SJCRH30 (cell line): ENCODE measurements at regions not wholly inside any gene's neighbourhood (a gene's known extent, or its start where the extent isn't known, plus 50 kb on each side); places are given as distances from the start of the nearest gene placed in this dataset.

Experiments
- DNase-seq, 2 experiments: peaks; one replicate each; pipeline ENCODE4 v3.0.0-alpha.2; 2015 to 2020
- H3K27ac ChIP-seq: fragments of 250-450 bp; sonication (Bioruptor Pico); 2 replicates; pipeline ENCODE4 v1.5.1; 2020; ENCODE audit warnings: mild to moderate bottlenecking, moderate library complexity
- H3K27me3 ChIP-seq: fragments of 250-450 bp; sonication (Bioruptor Pico); 2 replicates; pipeline ENCODE4 v1.5.1; 2020; ENCODE audit warnings: mild to moderate bottlenecking, moderate library complexity
- H3K36me3 ChIP-seq: fragments of 250-450 bp; sonication (Bioruptor Pico); 2 replicates; pipeline ENCODE4 v1.5.1; 2020; ENCODE audit warnings: mild to moderate bottlenecking, moderate library complexity
- H3K4me1 ChIP-seq: fragments of 250-450 bp; sonication (Bioruptor Pico); 2 replicates; pipeline ENCODE4 v1.5.1; 2020; ENCODE audit warnings: mild to moderate bottlenecking, moderate library complexity
- H3K4me3 ChIP-seq: fragments of 250-450 bp; sonication (Bioruptor Pico); 2 replicates; pipeline ENCODE4 v1.5.1; 2020; ENCODE audit warnings: mild to moderate bottlenecking, moderate library complexity
- H3K9me3 ChIP-seq: fragments of 250-450 bp; sonication (Bioruptor Pico); replicated peaks from 2 replicates; pipeline ENCODE4 v1.5.1; 2020; ENCODE audit warnings: mild to moderate bottlenecking, moderate library complexity

GRCh38 chr2:22784566-22784965 lies 600.4 kb upstream of the KLHL29 start:
- no peaks in the 10 kb centered on the region for H3K27me3 ChIP-seq
- H3K36me3 ChIP-seq = no peaks in the 10 kb centered on the region
- no peaks in the 10 kb centered on the region for H3K9me3 ChIP-seq
- no peaks in the 10 kb centered on the region for H3K4me1 ChIP-seq
- no peak overlapping the region for H3K4me3 ChIP-seq
- no peak overlapping the region for H3K27ac ChIP-seq
- DNase-seq = no peak

GRCh38 chr2:22786817-22787216 lies 598.2 kb upstream of the KLHL29 start:
- H3K27ac ChIP-seq = no peak overlapping the region
- DNase-seq = no peak
- H3K36me3 ChIP-seq = no peaks in the 10 kb centered on the region
- H3K9me3 ChIP-seq = no peaks in the 10 kb centered on the region
- H3K4me3 ChIP-seq = no peak overlapping the region
- H3K4me1 ChIP-seq = no peaks in the 10 kb centered on the region
- H3K27me3 ChIP-seq = no peaks in the 10 kb centered on the region

- H3K27me3 ChIP-seq = no peaks in the 10 kb centered on the region
- H3K4me3 ChIP-seq = no peak overlapping the region
- H3K36me3 ChIP-seq = no peaks in the 10 kb centered on the region
- no peaks in the 10 kb centered on the region for H3K9me3 ChIP-seq
- no peak for DNase-seq
- H3K4me1 ChIP-seq = no peaks in the 10 kb centered on the region
- no peak overlapping the region for H3K27ac ChIP-seq
These were observed 597.2 kb upstream of the KLHL29 start for GRCh38 chr2:22787745-22788144.

GRCh38 chr2:22788749-22789327 lies 596.1 kb upstream of the KLHL29 start:
- no peaks in the 10 kb centered on the region for H3K36me3 ChIP-seq
- H3K4me3 ChIP-seq = no peak overlapping the region
- no peaks in the 10 kb centered on the region for H3K27me3 ChIP-seq
- H3K4me1 ChIP-seq = no peaks in the 10 kb centered on the region
- peak in 1 of 2 experiments; percentile 24 for DNase-seq
- H3K9me3 ChIP-seq = no peaks in the 10 kb centered on the region
- no peak overlapping the region for H3K27ac ChIP-seq

GRCh38 chr2:22795287-22795866 lies 589.6 kb upstream of the KLHL29 start:
- Histone ChIP-seq H3K36me3 (no peaks in the 10 kb centered on the region), H3K4me3 (no peak overlapping the region), H3K4me1 (peaks cover 22% of the 10 kb centered on the region), H3K27ac (no peak overlapping the region), H3K9me3 (no peaks in the 10 kb centered on the region), H3K27me3 (no peaks in the 10 kb centered on the region)
- no peak for DNase-seq

- peak in 1 of 2 experiments; percentile 36 for DNase-seq
- H3K36me3 ChIP-seq = no peaks in the 10 kb centered on the region
- H3K27ac ChIP-seq = no peak overlapping the region
- no peaks in the 10 kb centered on the region for H3K9me3 ChIP-seq
- H3K4me1 ChIP-seq = peaks cover 34% of the 10 kb centered on the region
- H3K27me3 ChIP-seq = no peaks in the 10 kb centered on the region
- H3K4me3 ChIP-seq = no peak overlapping the region
These were observed 586.6 kb upstream of the KLHL29 start for GRCh38 chr2:22798386-22798785.

- peak overlapping the region; percentile 27; the same call in 1 of the 2 replicates for H3K27ac ChIP-seq
- H3K27me3 ChIP-seq = no peaks in the 10 kb centered on the region
- peaks cover 34% of the 10 kb centered on the region for H3K4me1 ChIP-seq
- no peak overlapping the region for H3K4me3 ChIP-seq
- peak; percentile 95 to 96 for DNase-seq
- no peaks in the 10 kb centered on the region for H3K9me3 ChIP-seq
- H3K36me3 ChIP-seq = no peaks in the 10 kb centered on the region
These were observed 584.6 kb upstream of the KLHL29 start for GRCh38 chr2:22800412-22800811.

GRCh38 chr2:22801071-22801470 lies 583.9 kb upstream of the KLHL29 start:
- DNase-seq = peak in 1 of 2 experiments; percentile 7
- Histone ChIP-seq H3K4me3 (no peak overlapping the region), H3K9me3 (no peaks in the 10 kb centered on the region), H3K4me1 (peaks cover 34% of the 10 kb centered on the region), H3K36me3 (no peaks in the 10 kb centered on the region), H3K27me3 (no peaks in the 10 kb centered on the region), H3K27ac (no peak overlapping the region; the same call in 1 of the 2 replicates)

GRCh38 chr2:22801970-22802369 lies 583.0 kb upstream of the KLHL29 start:
- no peaks in the 10 kb centered on the region for H3K9me3 ChIP-seq
- peaks cover 34% of the 10 kb centered on the region for H3K4me1 ChIP-seq
- H3K27ac ChIP-seq = no peak overlapping the region
- peak in 1 of 2 experiments; percentile 2 for DNase-seq
- no peaks in the 10 kb centered on the region for H3K27me3 ChIP-seq
- no peaks in the 10 kb centered on the region for H3K36me3 ChIP-seq
- no peak overlapping the region for H3K4me3 ChIP-seq

- Histone ChIP-seq H3K27ac (0 out of 2 replicates have a peak overlapping the region, but pooled peaks have one; percentile 0), H3K36me3 (no peaks in the 10 kb centered on the region)
These were observed 577.1 kb upstream of the KLHL29 start for GRCh38 chr2:22807872-22808271.

GRCh38 chr2:22810602-22811001 lies 574.4 kb upstream of the KLHL29 start:
- Histone ChIP-seq H3K4me1 (peaks cover 8% of the 10 kb centered on the region), H3K4me3 (no peak overlapping the region), H3K36me3 (no peaks in the 10 kb centered on the region), H3K9me3 (0 out of 2 replicates have a peak, but pooled peaks cover 6% of the 10 kb centered on the region), H3K27ac (no peak overlapping the region), H3K27me3 (no peaks in the 10 kb centered on the region)
- DNase-seq = no peak

More at GRCh38 chr2:22807872-22808271, 577.1 kb upstream of the KLHL29 start:
- DNase-seq = no peak
- H3K9me3 ChIP-seq = 0 out of 2 replicates have a peak, but pooled peaks cover 6% of the 10 kb centered on the region
- peaks cover 8% of the 10 kb centered on the region for H3K4me1 ChIP-seq
- no peaks in the 10 kb centered on the region for H3K27me3 ChIP-seq
- no peak overlapping the region for H3K4me3 ChIP-seq

- no peak for DNase-seq
- no peak overlapping the region for H3K27ac ChIP-seq
- H3K4me1 ChIP-seq = peaks cover 10% of the 10 kb centered on the region
- no peak overlapping the region for H3K4me3 ChIP-seq
- no peaks in the 10 kb centered on the region for H3K36me3 ChIP-seq
- no peaks in the 10 kb centered on the region for H3K27me3 ChIP-seq
- H3K9me3 ChIP-seq = 0 out of 2 replicates have a peak, but pooled peaks cover 6% of the 10 kb centered on the region
These were observed 572.8 kb upstream of the KLHL29 start for GRCh38 chr2:22812065-22812680.

GRCh38 chr2:22817197-22817596 lies 567.8 kb upstream of the KLHL29 start:
- peak; percentile 45 to 52 for DNase-seq
- H3K4me1 ChIP-seq = peaks cover 19% of the 10 kb centered on the region
- no peaks in the 10 kb centered on the region for H3K36me3 ChIP-seq
- H3K27ac ChIP-seq = no peak overlapping the region
- no peaks in the 10 kb centered on the region for H3K9me3 ChIP-seq
- no peak overlapping the region for H3K4me3 ChIP-seq
- no peaks in the 10 kb centered on the region for H3K27me3 ChIP-seq

- no peaks in the 10 kb centered on the region for H3K36me3 ChIP-seq
- peak in 1 of 2 experiments; percentile 34 for DNase-seq
These were observed 563.5 kb upstream of the KLHL29 start for GRCh38 chr2:22821458-22821857.

GRCh38 chr2:22822835-22823234 lies 562.1 kb upstream of the KLHL29 start:
- Histone ChIP-seq H3K4me1 (peaks cover 22% of the 10 kb centered on the region), H3K36me3 (no peaks in the 10 kb centered on the region), H3K27ac (no peak overlapping the region), H3K9me3 (no peaks in the 10 kb centered on the region), H3K27me3 (no peaks in the 10 kb centered on the region), H3K4me3 (no peak overlapping the region)
- DNase-seq = peak in 1 of 2 experiments; percentile 27

More at GRCh38 chr2:22821458-22821857, 563.5 kb upstream of the KLHL29 start:
- H3K4me3 ChIP-seq = no peak overlapping the region
- no peaks in the 10 kb centered on the region for H3K9me3 ChIP-seq
- H3K4me1 ChIP-seq = peaks cover 22% of the 10 kb centered on the region
- H3K27me3 ChIP-seq = no peaks in the 10 kb centered on the region
- no peak overlapping the region for H3K27ac ChIP-seq
